H1 (cell line): ENCODE measurements at regions not wholly inside any gene's neighbourhood (a gene's known extent, or its start where the extent isn't known, plus 50 kb on each side); places are given as distances from the start of the nearest gene placed in this dataset.

ENCODE experiments used
- CTCF ChIA-PET: fragments of 300-600 bp; sonication (Branson Sonifier 250); formaldehyde crosslinking; loops from one replicate; lab custom pipeline; 2021; ENCODE audit not compliant: partially characterized antibody; lab: Charles Lee
- POLR2A ChIA-PET: fragments of 300-600 bp; sonication (Branson Sonifier 250); formaldehyde crosslinking; loops from one replicate; lab custom pipeline; 2021; ENCODE audit warnings: inconsistent platforms; ENCODE audit not compliant: partially characterized antibody; lab: Charles Lee
- DNase-seq, 2 experiments: peaks; one replicate each; pipeline versions ENCODE4 v3.0.0 to v3.0.0-alpha.2; 2010 to 2022; ENCODE audit warnings: low spot score in 2 of 2, low read depth in 1 of 2, mixed read lengths in 1 of 2
- FAIRE-seq: peaks from 2 replicates; lab custom pipeline; 2011; peaks lifted over from hg19 to GRCh38; lab: Jason Lieb, UNC
- H2AFZ ChIP-seq: 2 replicates; pipeline ENCODE4 v1.8.1; 2012; ENCODE audit warnings: low read length, inconsistent platforms
- H2AK5ac ChIP-seq: 2 replicates; pipeline ENCODE4 v1.6.1; 2013; ENCODE audit warnings: low read depth, low read length
- H2BK120ac ChIP-seq: replicated peaks from 2 replicates; pipeline ENCODE3; 2013; ENCODE audit warnings: low read depth, low read length, inconsistent platforms
- H2BK12ac ChIP-seq: 2 replicates; pipeline ENCODE4 v1.6.1; 2013; ENCODE audit warnings: low read depth, low read length
- H2BK15ac ChIP-seq: 2 replicates; pipeline ENCODE4 v1.6.1; 2013; ENCODE audit warnings: low read length
- H2BK20ac ChIP-seq: 2 replicates; pipeline ENCODE4 v1.6.1; 2013; ENCODE audit warnings: low read length
- H2BK5ac ChIP-seq: 2 replicates; pipeline ENCODE4 v1.6.1; 2013; ENCODE audit warnings: low read depth, low read length
- H3K14ac ChIP-seq: 2 replicates; pipeline ENCODE4 v1.6.1; 2013; ENCODE audit warnings: inconsistent platforms; ENCODE audit not compliant: insufficient read length
- H3K18ac ChIP-seq: 2 replicates; pipeline ENCODE4 v1.6.1; 2013; ENCODE audit warnings: low read length; ENCODE audit errors: extremely low read depth
- H3K23ac ChIP-seq: 2 replicates; pipeline ENCODE4 v1.6.1; 2013; ENCODE audit warnings: inconsistent platforms; ENCODE audit not compliant: insufficient read length
- H3K23me2 ChIP-seq: 2 replicates; pipeline ENCODE4 v1.6.1; 2013; ENCODE audit warnings: low read depth, low read length
- H3K27ac ChIP-seq: 2 replicates; pipeline ENCODE4 v1.6.1; 2011; ENCODE audit warnings: low read depth, low read length, inconsistent platforms
- H3K27me3 ChIP-seq, 4 experiments: replicated peaks in 1 of 4; 1 replicate in 1 of 4; 2 replicates in 3 of 4; pipeline versions ENCODE4 v1.6.1 to v1.8.1; 2011 to 2013; ENCODE audit warnings: low read length in 3 of 4, mild to moderate bottlenecking in 3 of 4, inconsistent platforms in 2 of 4, mixed read lengths in 2 of 4, moderate library complexity in 1 of 4; ENCODE audit not compliant: control insufficient read depth in 3 of 4, insufficient read depth in 3 of 4; ENCODE audit errors: extremely low read depth in 1 of 4
- H3K36me3 ChIP-seq, 4 experiments: 2 replicates each; pipeline versions ENCODE4 v1.6.1 to v1.8.1; 2011 to 2013; ENCODE audit warnings: mild to moderate bottlenecking in 4 of 4, low read length in 3 of 4, moderate library complexity in 2 of 4, control low read depth in 1 of 4, inconsistent platforms in 1 of 4; ENCODE audit not compliant: insufficient read depth in 4 of 4, control insufficient read depth in 2 of 4
- H3K4ac ChIP-seq: replicated peaks from 2 replicates; pipeline ENCODE3; 2013; ENCODE audit warnings: low read length, low read depth, mixed read lengths, inconsistent platforms; ENCODE audit not compliant: insufficient read length
- H3K4me1 ChIP-seq, 4 experiments: replicated peaks in 1 of 4; 1 replicate in 1 of 4; 2 replicates in 3 of 4; pipeline versions ENCODE4 v1.6.1 to v1.8.1; 2011 to 2013; ENCODE audit warnings: low read length in 3 of 4, inconsistent platforms in 2 of 4, mixed read lengths in 1 of 4; ENCODE audit not compliant: insufficient read depth in 4 of 4, control insufficient read depth in 3 of 4
- H3K4me2 ChIP-seq, 2 experiments: 2 replicates each; pipeline versions ENCODE4 v1.6.1 to v1.8.1; 2011 to 2013; ENCODE audit warnings: low read depth in 2 of 2, low read length in 2 of 2, control low read depth in 1 of 2, inconsistent platforms in 1 of 2, mild to moderate bottlenecking in 1 of 2; ENCODE audit not compliant: insufficient read depth in 1 of 2
- H3K4me3 ChIP-seq, 4 experiments: fragments of 200-600, 300-600 bp in 1 of 4; sonication (generic), shearing (Covaris generic), sonication (Bioruptor Twin) in 1 of 4; 2 replicates each; pipeline versions ENCODE4 v1.5.1 to v1.8.1; 2011 to 2016; ENCODE audit warnings: low read length in 4 of 4, low read depth in 3 of 4, control low read depth in 2 of 4, inconsistent platforms in 2 of 4, mild to moderate bottlenecking in 2 of 4, mixed read lengths in 1 of 4, moderate library complexity in 1 of 4; ENCODE audit not compliant: insufficient read depth in 2 of 4; ENCODE audit errors: extremely low read depth in 1 of 4
- H3K56ac ChIP-seq: replicated peaks from 2 replicates; pipeline ENCODE3; 2013; ENCODE audit warnings: low read depth, mild to moderate bottlenecking, mixed read lengths, low read length, inconsistent platforms; ENCODE audit not compliant: insufficient read length
- H3K79me1 ChIP-seq: 2 replicates; pipeline ENCODE4 v1.6.1; 2013; ENCODE audit warnings: low read depth, low read length, control low read depth
- H3K79me2 ChIP-seq, 2 experiments: 2 replicates each; pipeline versions ENCODE4 v1.6.1 to v1.8.1; 2012 to 2013; ENCODE audit warnings: low read length in 2 of 2, mild to moderate bottlenecking in 2 of 2, inconsistent platforms in 1 of 2; ENCODE audit not compliant: insufficient read depth in 2 of 2, control insufficient read depth in 1 of 2
- H3K9ac ChIP-seq, 4 experiments: replicated peaks in 1 of 4; 1 replicate in 1 of 4; 2 replicates in 3 of 4; pipeline versions ENCODE4 v1.6.1 to v1.8.1; 2011 to 2013; ENCODE audit warnings: low read depth in 3 of 4, low read length in 3 of 4, control low read depth in 2 of 4, mild to moderate bottlenecking in 2 of 4, moderate library complexity in 2 of 4, inconsistent platforms in 1 of 4; ENCODE audit errors: extremely low read depth in 1 of 4
- H3K9me3 ChIP-seq, 2 experiments: 2 replicates each; pipeline versions ENCODE4 v1.6.1 to v1.8.1; 2012 to 2013; ENCODE audit warnings: mild to moderate bottlenecking in 2 of 2, moderate library complexity in 2 of 2, control low read depth in 1 of 2, inconsistent platforms in 1 of 2, low read depth in 1 of 2, low read length in 1 of 2, mixed read lengths in 1 of 2; ENCODE audit not compliant: insufficient read depth in 2 of 2
- H4K20me1 ChIP-seq, 2 experiments: replicated peaks in 1 of 2; 2 replicates each; pipeline versions ENCODE3 to v1.8.1; 2011 to 2013; ENCODE audit warnings: inconsistent platforms in 2 of 2, low read length in 2 of 2, mild to moderate bottlenecking in 1 of 2; ENCODE audit not compliant: insufficient read depth in 2 of 2, control insufficient read depth in 1 of 2
- H4K5ac ChIP-seq: 2 replicates; pipeline ENCODE4 v1.6.1; 2013; ENCODE audit warnings: low read length, low read depth, mixed read lengths, inconsistent platforms; ENCODE audit not compliant: insufficient read length
- H4K8ac ChIP-seq: 2 replicates; pipeline ENCODE4 v1.8.0; 2013; ENCODE audit warnings: mild to moderate bottlenecking, moderate library complexity, low read length, inconsistent platforms; ENCODE audit not compliant: insufficient read depth; ENCODE audit errors: extremely low read depth
- H4K91ac ChIP-seq: replicated peaks from 2 replicates; pipeline ENCODE3; 2013; ENCODE audit warnings: low read length, mixed read lengths, inconsistent platforms; ENCODE audit not compliant: insufficient read length
- BCL11A ChIP-seq, 2 experiments: IDR thresholded peaks; one replicate each; pipeline ENCODE4 v1.6.1; 2011; ENCODE audit warnings: low read depth in 2 of 2, low read length in 2 of 2, mild to moderate bottlenecking in 2 of 2
- CHD1 ChIP-seq: IDR thresholded peaks from 2 replicates; pipeline ENCODE4 v1.6.1; 2012; ENCODE audit warnings: low read depth, low read length, improper control_type of control experiment
- FOSL1 ChIP-seq: IDR thresholded peaks from 2 replicates; pipeline ENCODE4 v1.6.1; 2011; ENCODE audit warnings: mild to moderate bottlenecking, low read depth, low read length, moderate library complexity; ENCODE audit not compliant: insufficient read depth
- MAFK ChIP-seq: IDR thresholded peaks from 2 replicates; pipeline ENCODE4 v1.6.1; 2012; ENCODE audit warnings: low read depth, mild to moderate bottlenecking, improper control_type of control experiment, low read length
- PHF8 ChIP-seq: fragments of 200-600 bp; sonication (generic); conservative IDR thresholded peaks from 2 replicates; pipeline ENCODE4 v1.7.1; 2012; ENCODE audit warnings: low read depth, mild to moderate bottlenecking, inconsistent platforms, low read length, moderate library complexity
- SAP30 ChIP-seq: fragments of 300-600 bp; sonication (generic); IDR thresholded peaks from 2 replicates; pipeline ENCODE4 v1.7.1; 2012; ENCODE audit warnings: low read length, moderate library complexity, mild to moderate bottlenecking, inconsistent platforms; ENCODE audit not compliant: insufficient read depth, insufficient replicate concordance
- SP1 ChIP-seq: IDR thresholded peaks from 2 replicates; pipeline ENCODE4 v1.6.1; 2011; ENCODE audit warnings: low read depth, low read length
- SP2 ChIP-seq: IDR thresholded peaks from 2 replicates; pipeline ENCODE4 v1.6.1; 2012; ENCODE audit warnings: mild to moderate bottlenecking, low read length, inconsistent platforms
- SUZ12 ChIP-seq: fragments of 200-600 bp; sonication (generic); IDR thresholded peaks from 2 replicates; pipeline ENCODE4 v1.6.1; 2012; ENCODE audit warnings: mild to moderate bottlenecking, inconsistent platforms, low read length, moderate library complexity, mixed read lengths
- YY1 ChIP-seq: IDR thresholded peaks from 2 replicates; pipeline ENCODE4 v1.6.1; 2011; ENCODE audit warnings: low read depth, mild to moderate bottlenecking, low read length
- whole genome bisulfite sequencing, 2 experiments: shearing (Covaris generic) in 1 of 2; methylation state at CpG; one replicate each; pipeline versions ENCODE4 v1.1.6 to v1.1.7; 2013 to 2015; ENCODE audit warnings: low lambda C conversion rate in 2 of 2, mixed read lengths in 2 of 2, inconsistent platforms in 1 of 2, low coverage in 1 of 2, missing lambda C conversion rate in 1 of 2; ENCODE audit not compliant: insufficient replicate concordance in 2 of 2, insufficient coverage in 1 of 2, insufficient read length in 1 of 2; ENCODE audit errors: extremely low coverage in 1 of 2, missing lambda C conversion rate in 1 of 2; 5-methylcytosine and 5-hydroxymethylcytosine counted together

GRCh38 chr20:55173601-55174000 lies 698.2 kb downstream of the DOK5 start:
- H2BK12ac ChIP-seq: no peak overlapping the region
- no peaks in the 10 kb centered on the region for H4K20me1 ChIP-seq
- no peak overlapping the region for H3K4me3 ChIP-seq
- FAIRE-seq (no peak), DNase-seq (no peak)
- no peak overlapping the region for H3K56ac ChIP-seq
- WGBS, 2 experiments: 75% methylated on average over 1 of the region's 1 CpG; no CpG with 5 or more reads in 1 of the 2 experiments
- H3K23ac ChIP-seq: no peak overlapping the region
- no peak overlapping the region for H2AK5ac ChIP-seq
- H3K4ac ChIP-seq: no peak overlapping the region
- H2BK120ac ChIP-seq: no peak overlapping the region
- H3K27me3 ChIP-seq: no peaks in the 10 kb centered on the region
- no peak overlapping the region for H2BK5ac ChIP-seq
- H2AFZ ChIP-seq: no peak overlapping the region
- H4K8ac ChIP-seq: no peak overlapping the region
- H2BK20ac ChIP-seq: no peak overlapping the region
- no peak overlapping the region for H3K9ac ChIP-seq
- ChIA-PET POLR2A (no interaction called here), CTCF (no interaction called here)
- no peak overlapping the region for H4K5ac ChIP-seq
- TF ChIP-seq CHD1 (no peak), SP1 (no peak), YY1 (no peak), FOSL1 (no peak), PHF8 (no peak), SAP30 (no peak), MAFK (no peak), BCL11A (IDR thresholded peaks at IDR 0.05; ENCODE audit: low read depth in 2 of 2, low read length in 2 of 2) (no peak), SP2 (no peak), SUZ12 (no peak)
- no peak overlapping the region for H3K14ac ChIP-seq
- no peaks in the 10 kb centered on the region for H3K79me1 ChIP-seq
- no peak overlapping the region for H3K4me2 ChIP-seq
- no peaks in the 10 kb centered on the region for H3K79me2 ChIP-seq
- H3K18ac ChIP-seq: no peak overlapping the region
- no peaks in the 10 kb centered on the region for H3K4me1 ChIP-seq
- no peaks in the 10 kb centered on the region for H3K36me3 ChIP-seq
- no peaks in the 10 kb centered on the region for H3K9me3 ChIP-seq
- no peak overlapping the region for H2BK15ac ChIP-seq
- H3K23me2 ChIP-seq: no peaks in the 10 kb centered on the region
- H4K91ac ChIP-seq: no peak overlapping the region
- H3K27ac ChIP-seq: no peak overlapping the region
